ENCODE measurements at regions not wholly inside any gene's neighbourhood (a gene's known extent, or its start where the extent isn't known, plus 50 kb on each side); places are given as distances from the start of the nearest gene placed in this dataset.

DNA sequence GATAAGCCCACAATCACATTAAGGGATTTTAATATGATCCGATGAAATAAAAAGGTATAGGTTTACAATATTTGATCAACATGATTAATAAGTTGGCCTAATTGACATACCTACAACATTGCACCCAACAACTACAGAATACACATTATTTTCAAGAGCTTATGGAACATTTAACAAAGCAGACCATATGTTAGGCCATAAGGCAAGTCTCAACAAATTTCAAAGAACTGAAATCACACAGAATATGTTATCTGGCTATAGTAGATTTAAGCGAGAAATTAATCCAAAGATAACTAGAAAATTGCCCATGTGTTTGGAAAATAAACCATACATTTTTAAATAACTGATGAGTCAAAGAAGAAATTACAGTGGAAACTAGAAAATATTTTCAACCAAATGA is 126.0 kb upstream of the KCNG1 start:
- Histone ChIP-seq H3K9me1 (replicated peaks; ENCODE audit: control insufficient read depth, extremely low read depth, insufficient read depth, low read length) (no peaks in the 10 kb centered on the region), H3K9me3 (replicated peaks; ENCODE audit: control insufficient read depth, insufficient read depth, low read length) (no peaks in the 10 kb centered on the region), H3K79me2 (ENCODE audit: control insufficient read depth, insufficient read depth, low read length) (no peaks in the 10 kb centered on the region), H2AFZ (ENCODE audit: low read depth, low read length) (no peak overlapping the region), H3K9ac (replicated peaks; ENCODE audit: extremely low read depth, insufficient read depth, low read length) (no peak overlapping the region), H3K27ac (ENCODE audit: insufficient read depth, low read depth, low read length) (no peak overlapping the region), H3K36me3 (ENCODE audit: control insufficient read depth in 2 of 2, extremely low read depth in 1 of 2, insufficient read depth in 2 of 2, low read length in 2 of 2) (no peaks in the 10 kb centered on the region), H3K27me3 (ENCODE audit: control insufficient read depth in 2 of 2, insufficient read depth in 2 of 2, low read length in 2 of 2) (peaks cover 6 to 23% of the 10 kb centered on the region in 2 experiments), H3K4me1 (ENCODE audit: control insufficient read depth, extremely low read depth, insufficient read depth, low read length) (no peaks in the 10 kb centered on the region), H3K4me3 (replicated peaks in 1 of 3; ENCODE audit: insufficient read depth in 1 of 3, low read depth in 1 of 3, low read length in 3 of 3) (no peak overlapping the region), H3K4me2 (ENCODE audit: insufficient read depth, low read length) (no peak overlapping the region), H4K20me1 (replicated peaks; ENCODE audit: control insufficient read depth, extremely low read depth, insufficient read depth, low read length) (no peaks in the 10 kb centered on the region)
- CTCF ChIA-PET, result interaction anchor here (0.9 to 1.3 kb wide), 2 partner anchors 9 to 72 kb away, joined by 3 read pairs; no protein-coding TSS in a partner anchor
- no peak for TF ChIP-seq MYC (IDR thresholded peaks at IDR 0.05; ENCODE audit: low read depth, low read length)
- TF ChIP-seq, protein P1, sequence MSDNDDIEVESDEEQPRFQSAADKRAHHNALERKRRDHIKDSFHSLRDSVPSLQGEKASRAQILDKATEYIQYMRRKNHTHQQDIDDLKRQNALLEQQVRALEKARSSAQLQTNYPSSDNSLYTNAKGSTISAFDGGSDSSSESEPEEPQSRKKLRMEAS (IDR thresholded peaks at IDR 0.05; ENCODE audit: insufficient read depth, insufficient read length), result no peak
- TF ChIP-seq POLR2A (IDR thresholded peaks at IDR 0.05; ENCODE audit: low read depth, low read length), result no peak
- no peak for TF ChIP-seq FOS (IDR thresholded peaks at IDR 0.05; ENCODE audit: borderline replicate concordance, insufficient read depth, low read length)
- TF ChIP-seq GATA2 (IDR thresholded peaks at IDR 0.05; ENCODE audit: insufficient read depth, insufficient read length, low read depth, low read length), result no peak
- TF ChIP-seq POLR2AphosphoS5 (IDR thresholded peaks at IDR 0.05; ENCODE audit: insufficient read depth, low read depth, low read length), result no peak
- TF ChIP-seq, protein P2, sequence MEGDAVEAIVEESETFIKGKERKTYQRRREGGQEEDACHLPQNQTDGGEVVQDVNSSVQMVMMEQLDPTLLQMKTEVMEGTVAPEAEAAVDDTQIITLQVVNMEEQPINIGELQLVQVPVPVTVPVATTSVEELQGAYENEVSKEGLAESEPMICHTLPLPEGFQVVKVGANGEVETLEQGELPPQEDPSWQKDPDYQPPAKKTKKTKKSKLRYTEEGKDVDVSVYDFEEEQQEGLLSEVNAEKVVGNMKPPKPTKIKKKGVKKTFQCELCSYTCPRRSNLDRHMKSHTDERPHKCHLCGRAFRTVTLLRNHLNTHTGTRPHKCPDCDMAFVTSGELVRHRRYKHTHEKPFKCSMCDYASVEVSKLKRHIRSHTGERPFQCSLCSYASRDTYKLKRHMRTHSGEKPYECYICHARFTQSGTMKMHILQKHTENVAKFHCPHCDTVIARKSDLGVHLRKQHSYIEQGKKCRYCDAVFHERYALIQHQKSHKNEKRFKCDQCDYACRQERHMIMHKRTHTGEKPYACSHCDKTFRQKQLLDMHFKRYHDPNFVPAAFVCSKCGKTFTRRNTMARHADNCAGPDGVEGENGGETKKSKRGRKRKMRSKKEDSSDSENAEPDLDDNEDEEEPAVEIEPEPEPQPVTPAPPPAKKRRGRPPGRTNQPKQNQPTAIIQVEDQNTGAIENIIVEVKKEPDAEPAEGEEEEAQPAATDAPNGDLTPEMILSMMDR (IDR thresholded peaks at IDR 0.05; ENCODE audit: extremely low read depth in 1 of 2, insufficient read depth in 1 of 2, low read depth in 1 of 2, low read length in 2 of 2), result no peak
- TF ChIP-seq JUN (IDR thresholded peaks at IDR 0.05; ENCODE audit: borderline replicate concordance, insufficient read depth, insufficient read length, low read depth), result no peak
- no peak for TF ChIP-seq EZH2 (IDR thresholded peaks at IDR 0.05; ENCODE audit: borderline replicate concordance, low read depth, low read length, severe bottlenecking)
- dilution Hi-C loops (cut with MboI; ENCODE audit: extremely low pct_ligation_motif_present, low sequenced_read_pairs) (no loop called here), intact Hi-C loops (cut with micrococcal nuclease) (no loop called here)
- DNase-seq (ENCODE audit: low read depth, low spot score) (no peak), FAIRE-seq (no peak)
- POLR2A ChIA-PET, result no interaction called here
- BruUV-seq (replicated peaks), result no TSS peak
